Activated CD8-positive, alpha-beta memory T cell treated with anti-CD3 and anti-CD28 coated beads for 48 hours (primary cell): ENCODE measurements at regions not wholly inside any gene's neighbourhood (a gene's known extent, or its start where the extent isn't known, plus 50 kb on each side); places are given as distances from the start of the nearest gene placed in this dataset.

Experiments used
- DNase-seq, 3 experiments: peaks; one replicate each; pipeline ENCODE4 v3.0.0-alpha.2; 2020; ENCODE audit warnings: low read depth in 2 of 3, low spot score in 2 of 3

DNA sequence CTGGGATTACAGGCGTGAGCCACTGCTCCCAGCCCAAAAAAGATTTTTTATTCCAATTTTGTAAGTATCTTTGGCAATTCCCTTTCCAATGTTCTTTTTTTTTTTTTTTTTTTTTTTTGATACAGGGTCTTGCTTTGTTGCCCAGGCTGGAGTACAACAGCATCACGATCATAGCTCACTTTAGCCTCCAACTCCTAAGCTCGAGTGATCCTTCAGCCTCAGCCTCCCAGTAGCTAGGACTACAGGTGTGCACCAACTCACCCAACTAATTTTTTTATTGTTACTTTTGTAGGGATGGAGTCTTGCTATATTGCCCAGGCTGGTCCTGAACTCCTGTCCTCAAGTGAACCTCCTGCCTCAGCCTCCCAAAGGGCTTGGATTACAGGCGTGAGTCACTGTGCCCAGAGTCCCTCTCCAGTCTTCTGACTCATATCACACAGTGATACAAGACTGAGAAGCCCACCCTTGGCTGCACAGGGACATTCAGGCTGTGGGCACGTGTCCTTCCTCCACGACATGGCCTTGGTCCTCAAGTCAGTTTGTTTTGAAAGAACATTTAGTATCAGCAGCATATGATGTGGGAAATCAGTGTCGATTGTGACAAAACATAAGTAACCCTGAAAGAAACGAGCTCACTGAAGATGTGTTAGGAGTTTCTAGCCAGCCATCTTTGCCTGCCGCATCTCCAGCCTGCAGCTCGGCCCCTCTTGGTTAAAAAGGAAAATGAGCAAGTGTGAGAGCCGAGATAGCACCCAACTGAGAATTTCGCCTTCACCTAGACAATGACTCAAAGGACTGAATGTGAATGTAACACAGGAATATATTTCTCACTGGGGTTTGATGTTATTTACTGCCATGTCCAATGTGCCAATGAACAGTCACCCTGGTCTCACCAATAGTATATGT, 175.5 kb downstream of the MN1 start:
- DNase-seq = no peak

DNA sequence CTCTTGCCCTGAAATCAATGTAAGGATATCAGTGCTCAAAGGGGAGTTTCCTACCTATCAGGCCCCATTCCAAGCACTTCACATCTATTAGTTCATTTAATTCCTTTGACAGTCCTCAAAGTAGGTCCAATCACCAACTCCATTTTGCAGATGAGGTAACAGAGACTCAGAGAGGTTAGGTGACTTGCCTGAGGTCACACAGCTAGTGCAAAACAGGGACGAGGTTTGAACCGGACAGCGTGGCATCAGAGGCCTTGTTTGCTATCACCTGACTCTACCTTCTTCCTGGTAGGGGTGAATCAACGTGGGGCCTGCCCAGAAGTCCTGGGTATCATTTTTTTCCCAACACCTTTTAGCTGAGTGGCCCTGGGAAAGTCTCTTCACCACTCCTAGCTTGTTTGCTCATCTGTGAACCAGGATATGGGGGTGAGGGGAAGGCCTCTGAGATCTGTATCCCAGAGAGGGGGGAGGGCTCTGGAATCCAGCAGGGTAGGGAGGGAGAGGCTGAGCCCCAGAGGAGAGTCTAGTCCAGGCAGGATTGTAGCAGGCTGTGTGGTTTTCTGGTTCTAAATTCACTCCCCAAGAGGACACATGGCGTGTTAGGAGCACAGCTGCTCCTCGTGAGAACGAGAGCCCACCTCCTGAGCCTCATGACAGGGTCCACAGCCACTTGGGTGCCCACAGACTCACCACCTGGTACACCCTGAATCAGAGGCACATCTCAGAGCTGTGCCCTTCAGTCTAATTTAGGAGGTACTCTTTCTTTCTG, 174.7 kb downstream of the MN1 start:
- DNase-seq = no peak

DNA sequence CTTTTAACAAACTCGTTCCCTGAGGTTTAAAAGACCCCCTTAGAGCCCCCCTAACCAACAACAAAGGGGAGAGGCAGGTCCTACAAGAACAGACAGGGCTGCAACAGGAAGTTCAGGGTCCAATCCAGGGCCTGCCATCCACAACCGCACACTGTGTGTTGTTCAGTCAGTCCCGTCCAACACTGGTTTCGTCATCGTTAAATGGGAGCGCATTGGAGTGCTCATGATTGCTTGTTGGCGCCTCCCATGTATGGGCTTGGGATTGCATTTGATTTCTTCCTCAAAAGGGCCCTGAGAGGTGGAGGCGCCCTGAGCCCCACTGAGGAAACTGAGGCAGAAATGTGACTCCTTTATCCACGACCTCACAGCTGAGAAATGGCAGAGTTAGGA, 174.1 kb downstream of the MN1 start:
- no peak for DNase-seq

DNA sequence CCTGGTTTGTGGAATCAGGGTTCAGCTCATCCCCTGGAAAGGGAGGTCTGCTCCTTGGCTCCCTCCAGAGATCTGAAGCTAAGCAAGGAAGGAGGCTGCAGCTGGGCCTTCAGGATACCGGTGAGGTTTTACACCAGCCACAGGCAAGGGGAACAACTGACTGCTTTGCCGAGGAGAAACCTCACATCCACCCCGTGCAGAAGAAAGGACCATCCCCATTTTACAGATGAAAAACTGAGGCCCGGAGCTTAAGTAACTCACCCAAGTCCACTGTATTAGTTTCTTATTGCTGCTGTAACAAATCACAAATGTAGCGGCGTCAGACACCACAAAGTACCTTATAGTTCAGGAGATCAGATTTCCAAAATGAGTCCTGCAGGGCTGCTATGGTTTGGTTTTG, 173.7 kb downstream of the MN1 start:
- no peak for DNase-seq

DNA sequence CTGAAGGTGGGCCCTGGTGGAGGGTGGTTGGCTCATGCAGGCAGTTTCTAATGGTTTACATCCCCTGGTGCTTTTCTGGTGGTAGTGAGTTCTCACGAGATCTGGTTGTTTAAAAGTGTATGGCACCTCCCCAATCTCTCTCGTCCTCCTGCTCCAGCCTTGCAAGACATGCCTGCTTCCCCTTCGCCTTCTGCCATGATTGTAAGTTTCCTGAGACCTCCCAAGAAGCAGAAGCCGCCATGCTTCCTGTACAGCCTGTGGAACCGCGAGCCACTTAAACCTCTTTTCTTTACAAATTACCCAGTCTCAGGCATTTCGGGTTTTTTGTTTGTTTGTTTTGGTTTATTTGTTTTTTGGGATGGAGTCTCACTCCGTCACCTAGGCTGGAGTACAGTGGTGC, 173.2 kb downstream of the MN1 start:
- DNase-seq = no peak

DNA sequence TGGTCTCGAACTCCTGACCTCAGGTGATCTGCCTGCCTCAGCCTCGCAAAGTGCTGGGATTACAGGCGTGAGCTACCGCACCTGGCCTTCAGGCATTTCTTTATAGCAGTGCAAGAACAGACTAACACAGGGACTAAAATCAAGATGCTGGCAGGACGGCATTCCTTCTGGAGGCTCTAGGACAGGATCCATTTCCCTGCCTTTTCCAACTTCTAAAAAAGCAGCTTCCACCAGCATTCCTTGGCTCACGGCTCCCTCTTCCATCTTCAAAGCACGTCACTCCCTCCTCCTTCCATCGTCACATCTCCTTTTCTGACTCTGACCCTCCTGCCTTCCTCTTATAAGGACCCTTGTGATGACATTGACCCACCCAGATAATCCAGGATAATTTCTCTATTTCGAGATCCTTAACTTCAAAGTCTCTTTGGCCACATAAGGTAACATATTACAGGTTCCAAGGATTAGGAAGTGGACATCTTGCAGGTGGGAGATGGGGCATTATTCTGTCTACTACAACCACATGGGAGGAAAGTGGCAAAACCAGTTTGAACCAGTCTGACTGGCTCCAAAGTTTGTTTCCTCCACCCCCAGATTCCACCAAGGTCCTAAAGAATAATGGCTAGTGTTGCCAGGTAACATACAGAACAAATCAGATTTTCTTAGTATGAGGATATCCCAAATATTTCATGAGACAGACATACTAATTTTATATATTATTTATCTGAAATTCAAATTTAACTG, 172.5 kb downstream of the MN1 start:
- DNase-seq = no peak

DNA sequence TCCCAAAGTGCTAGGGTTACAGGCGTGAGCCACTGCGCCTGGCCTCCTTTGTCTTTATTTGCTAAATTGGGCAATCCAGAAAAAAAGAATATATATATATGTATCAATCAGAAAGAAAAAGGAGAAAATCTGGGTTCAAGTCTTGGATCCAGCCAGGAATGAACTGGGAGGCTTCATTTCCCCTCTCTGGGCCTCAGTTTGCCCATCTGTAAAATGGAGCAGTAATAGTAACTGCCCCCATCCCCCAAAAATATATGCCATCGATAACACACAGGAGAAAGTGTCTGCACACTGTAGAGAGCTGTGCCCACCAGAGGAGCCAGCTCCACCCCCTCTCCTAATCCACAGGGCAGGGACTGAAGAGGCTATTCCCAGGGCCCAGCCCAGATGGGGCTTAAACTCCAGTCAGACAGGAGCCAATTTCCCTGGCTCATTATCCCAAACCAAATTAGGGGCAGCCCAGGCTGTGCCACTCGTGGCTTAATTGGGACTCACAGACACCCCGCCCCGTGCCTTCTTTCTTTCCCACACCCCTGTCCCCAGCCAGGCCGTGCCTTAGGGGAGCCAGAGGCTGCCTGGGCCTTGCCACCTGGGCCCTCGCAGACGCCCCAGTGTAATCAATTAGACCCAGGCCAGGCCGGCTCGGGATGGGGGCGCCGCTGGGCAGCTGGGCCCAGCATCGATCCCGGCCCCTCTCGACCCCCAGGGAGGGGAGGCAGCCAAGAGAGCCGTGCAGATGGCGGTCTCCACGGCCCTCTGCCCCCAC, 171.5 kb downstream of the MN1 start:
- DNase-seq = no peak

DNA sequence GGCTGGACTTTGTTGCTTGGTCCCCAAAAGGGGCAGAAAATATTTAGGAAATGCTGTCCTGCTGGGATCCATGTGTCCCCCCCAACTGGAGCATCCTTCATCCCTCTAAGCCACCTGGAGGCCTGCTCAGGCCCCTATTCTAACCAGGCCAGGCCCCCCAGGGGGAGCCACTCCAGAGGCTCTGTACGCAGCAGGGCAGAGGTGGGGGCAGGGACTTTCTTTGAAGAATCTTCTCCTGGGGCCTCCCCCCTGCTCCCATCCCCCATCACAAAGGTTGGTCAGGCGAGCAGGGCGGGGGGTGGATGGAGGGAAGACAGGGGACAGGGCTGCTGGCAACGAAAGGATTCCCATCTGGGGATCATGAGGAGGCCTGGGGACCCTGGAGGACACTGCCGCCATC, 170.8 kb downstream of the MN1 start:
- DNase-seq = no peak

DNA sequence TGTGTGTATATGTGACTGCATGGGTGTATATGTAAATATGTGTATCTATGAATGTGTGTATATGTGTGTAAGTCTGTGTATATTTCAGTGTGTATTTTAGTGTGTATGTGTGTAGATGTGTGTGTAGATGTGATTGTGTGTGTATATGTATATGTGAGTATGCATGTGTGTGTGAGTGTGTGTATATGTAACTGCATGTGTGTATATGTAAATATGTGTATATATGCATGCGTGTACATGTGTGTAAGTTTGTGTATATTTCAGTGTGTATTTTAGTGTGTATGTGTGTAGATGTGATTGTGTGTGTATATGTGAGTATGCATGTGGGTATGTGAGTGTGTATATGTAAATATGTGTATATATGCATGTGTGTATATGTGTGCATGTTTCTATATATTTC, 169.9 kb downstream of the MN1 start:
- no peak for DNase-seq

DNA sequence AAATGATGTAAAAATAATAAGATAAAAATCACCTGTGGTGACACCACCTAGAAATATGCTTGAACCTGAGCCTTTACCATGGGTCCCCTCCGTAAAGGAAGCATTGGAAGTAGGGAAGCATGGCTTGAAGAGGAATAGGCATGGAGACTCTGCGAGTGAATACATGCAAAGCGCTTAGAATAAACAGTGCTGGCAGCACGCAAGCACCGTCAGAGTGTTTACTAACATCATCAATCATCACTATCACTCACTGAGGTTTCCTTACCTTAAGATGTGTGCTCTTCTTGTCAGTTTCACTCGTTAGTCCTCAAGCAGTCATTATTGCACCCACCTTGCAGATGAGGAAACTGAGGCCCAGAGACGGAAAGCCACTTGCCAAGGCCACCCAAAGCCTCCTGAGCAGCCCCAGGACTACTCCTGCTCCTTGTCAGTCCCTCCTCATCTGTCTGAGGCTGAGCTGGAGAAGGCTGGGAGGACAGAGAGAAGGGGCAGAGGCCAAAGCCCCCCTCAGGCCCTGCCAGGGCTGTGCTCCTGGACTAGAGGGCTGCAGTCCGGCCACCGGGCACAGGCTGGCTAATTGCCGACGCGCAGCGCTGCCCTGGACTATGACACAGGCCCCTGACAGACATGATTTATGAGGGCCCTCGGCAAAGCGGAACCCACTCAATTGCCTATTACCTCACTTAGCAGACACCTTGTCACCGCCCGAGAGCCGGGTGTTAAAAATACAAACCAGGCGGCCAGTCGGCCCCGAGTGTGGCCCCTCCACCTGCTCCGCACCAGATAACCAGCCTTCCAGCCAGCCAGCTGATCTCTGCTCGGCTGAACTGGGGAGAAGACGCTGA, 168.9 kb downstream of the MN1 start:
- DNase-seq = no peak

DNA sequence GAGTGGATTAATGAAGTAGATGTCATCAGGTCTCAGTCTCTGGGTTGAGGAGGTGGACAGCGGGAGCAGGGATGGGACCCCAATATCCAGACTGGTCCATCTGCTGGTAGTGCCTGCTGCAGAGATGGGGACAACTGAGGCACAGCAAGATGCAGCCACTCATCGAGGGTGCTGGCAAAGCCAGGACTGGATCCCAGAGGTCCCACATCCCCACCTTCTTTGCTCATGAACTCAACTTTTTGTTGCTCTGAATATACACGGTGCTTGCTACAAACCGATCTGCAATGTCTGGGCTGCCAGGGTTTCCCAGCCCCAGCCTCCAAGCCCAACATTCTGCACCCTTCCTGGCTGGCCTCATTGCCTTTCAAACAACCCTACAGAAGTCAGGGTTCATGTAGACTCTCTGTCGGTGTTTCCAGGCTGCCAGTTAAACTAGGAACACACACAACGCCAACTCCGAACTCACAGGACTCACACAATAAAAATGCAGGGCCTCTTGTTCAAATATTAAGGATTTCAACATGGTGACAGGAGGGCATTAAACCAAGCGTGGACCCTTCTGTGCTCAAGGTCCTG, 168.2 kb downstream of the MN1 start:
- no peak for DNase-seq

DNA sequence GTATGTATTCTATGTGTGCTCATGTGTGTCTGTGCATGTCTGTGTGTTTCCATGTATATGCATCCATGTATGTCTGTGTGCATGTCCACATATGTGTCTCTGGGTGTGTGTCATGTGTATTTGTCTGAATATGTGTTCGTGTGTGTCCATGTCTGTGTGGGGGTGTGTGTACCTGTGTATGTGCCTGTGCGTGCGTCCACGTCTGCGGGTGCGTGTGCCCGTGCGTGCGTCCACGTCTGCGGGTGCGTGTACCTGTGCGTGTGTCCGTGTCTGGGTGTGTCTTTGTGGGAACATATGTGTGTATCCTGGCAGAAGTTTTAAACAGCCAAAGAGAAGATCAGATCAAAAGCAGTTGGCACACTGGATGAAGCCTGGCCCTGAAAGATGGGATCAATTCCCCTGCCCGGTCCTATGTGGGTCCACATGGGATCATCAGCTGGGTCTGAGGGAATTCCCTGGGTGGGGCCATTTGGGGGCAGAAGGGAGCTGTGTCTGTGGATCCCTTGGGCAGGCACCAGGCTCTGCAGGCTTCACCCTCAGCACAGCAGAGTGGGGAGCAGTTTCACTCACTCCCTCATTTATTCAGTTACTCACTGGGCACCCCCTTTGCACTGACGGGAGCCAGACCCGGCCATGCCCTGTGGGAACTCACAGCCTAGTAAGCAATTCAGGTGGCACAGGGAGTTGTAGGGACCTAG, 167.4 kb downstream of the MN1 start:
- no peak for DNase-seq

DNA sequence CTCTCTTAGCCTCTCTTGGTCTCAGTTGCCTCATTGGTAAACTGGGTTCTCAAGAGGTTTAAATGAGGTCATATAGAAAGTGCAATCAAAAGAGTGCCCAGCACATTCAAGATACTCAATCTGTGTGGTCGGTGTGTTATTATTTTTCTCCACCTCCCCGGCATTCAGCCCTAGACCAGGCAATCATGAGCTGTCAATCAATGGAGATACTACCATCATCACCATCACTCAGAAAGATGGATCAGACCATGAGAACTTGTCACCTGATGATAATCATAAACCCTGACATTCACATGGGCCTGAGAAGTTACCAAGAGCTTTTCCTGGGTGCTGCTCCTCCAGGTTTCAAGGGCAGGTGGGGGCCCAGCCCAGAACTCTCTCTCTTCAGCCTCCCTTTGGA, 166.1 kb downstream of the MN1 start:
- no peak for DNase-seq

DNA sequence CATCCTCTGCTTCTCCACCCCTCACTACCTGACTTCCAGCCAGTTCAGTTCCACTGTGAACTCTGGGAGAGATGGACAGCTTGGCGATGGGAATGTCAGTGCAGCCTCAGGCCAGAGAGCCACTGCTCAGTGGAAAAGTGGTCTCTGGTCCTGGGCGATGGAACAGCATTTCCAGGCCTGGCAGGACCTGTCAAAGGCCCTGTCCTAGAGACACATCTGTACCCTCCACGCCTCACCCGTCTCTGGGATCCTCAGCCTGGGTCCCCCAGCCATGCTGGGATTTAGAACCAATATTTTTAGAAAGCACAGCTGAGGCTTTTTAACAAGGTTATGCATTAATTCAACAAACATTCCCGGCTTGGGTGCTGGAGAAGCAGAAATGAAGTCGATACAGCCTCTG, 165.7 kb downstream of the MN1 start:
- DNase-seq = no peak

DNA sequence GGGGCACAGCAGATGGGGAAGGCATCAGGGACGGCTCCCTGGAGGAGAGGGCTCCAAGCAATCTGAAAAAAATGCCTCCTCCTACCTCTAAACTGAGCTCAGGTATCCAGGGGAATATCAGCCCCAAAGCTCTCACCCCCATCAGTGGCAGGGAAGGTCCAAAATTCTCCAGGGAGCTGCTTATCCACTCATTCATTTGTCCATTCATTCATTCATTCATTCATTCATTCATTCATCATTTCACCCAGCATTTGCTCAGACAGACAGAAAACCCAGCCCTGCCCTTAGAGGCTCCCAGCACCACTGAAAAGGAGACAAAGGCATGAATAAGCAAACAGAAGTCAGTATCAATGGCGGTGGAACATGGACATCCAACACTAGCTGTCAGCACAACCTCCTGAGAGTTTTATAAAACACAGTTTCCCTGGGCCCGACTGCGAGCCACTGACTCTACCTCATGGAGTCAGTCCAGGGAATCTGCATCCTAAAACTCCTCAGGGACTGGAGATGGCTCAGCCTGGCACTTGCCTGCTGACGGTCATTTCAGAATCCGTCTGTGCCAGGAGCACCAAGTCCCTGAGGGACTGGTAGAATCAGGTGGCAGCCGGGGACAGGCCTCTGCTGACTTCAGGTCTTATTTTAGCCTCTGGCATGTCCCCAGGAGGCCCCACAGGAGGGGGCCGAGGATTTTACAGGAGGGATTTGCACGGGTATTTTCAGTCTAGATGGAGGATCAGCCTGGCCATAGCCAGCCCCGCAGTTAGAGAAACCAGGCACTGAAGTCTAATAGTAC, 164.6 kb downstream of the MN1 start:
- DNase-seq = no peak

DNA sequence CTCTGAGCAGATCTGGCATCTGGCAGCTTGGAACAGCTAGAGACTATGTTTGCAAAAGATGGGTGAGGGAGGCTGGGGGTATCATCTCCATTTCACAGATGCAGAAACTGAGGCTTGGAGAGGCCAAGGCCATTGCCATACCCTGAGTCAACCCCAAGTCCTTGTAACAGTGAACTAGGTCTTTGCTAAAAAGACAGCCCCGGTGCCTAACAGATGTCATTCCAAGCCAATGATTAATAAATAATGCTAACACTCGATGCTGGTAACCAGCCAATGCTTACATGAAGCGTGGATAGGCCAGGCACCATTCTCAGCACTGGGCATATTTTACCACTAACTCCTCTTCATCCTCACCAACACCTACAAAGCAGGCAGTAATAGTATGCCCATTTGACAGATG, 164.0 kb downstream of the MN1 start:
- DNase-seq = no peak

DNA sequence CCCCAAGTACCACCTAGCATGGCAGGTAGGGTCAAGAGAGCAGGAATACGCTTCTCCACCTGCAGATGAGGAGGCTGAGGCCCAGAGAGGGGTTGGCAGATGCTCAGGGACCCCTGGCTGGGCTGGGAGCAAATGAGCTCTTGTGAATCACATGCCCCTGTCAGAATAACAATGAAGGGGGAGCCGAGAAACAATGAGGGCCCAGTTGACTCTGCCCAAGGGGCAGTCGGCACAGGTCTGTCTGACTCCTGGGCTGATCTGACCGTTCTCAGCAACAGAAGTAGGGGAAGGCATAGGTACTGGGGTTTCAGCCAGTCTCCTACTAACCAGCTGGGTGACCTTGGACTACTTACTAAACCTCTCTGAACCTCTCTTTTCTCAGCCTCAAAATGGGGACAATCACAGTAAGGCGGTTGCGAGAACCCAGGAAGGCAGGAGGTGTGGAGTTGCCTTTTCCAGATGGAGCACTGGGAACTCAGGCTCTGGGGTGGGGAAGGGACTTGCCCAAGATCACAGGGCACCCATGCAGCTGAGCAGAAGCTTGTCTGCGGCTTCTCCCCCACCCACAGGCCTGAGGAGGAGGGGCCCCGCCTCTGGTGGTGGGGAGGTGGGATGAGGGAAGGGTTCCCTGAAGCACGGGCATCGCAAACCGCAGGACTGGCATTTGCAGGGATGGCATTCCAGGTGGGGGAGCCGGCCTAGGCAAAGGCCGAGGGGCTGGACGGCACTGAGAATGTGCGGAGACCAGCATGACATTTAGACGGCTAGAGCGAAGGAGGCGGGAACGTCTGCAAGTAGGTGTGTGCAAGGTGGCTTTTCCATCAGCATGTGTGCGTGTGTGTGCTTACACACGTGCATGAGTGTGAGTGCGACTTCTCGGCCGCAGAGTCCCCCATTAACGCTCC, 163.0 kb downstream of the MN1 start:
- no peak for DNase-seq
